Fibroblast of skin of right quadriceps (primary cell): ENCODE measurements at regions not wholly inside any gene's neighbourhood (a gene's known extent, or its start where the extent isn't known, plus 50 kb on each side); places are given as distances from the start of the nearest gene placed in this dataset.
"Not testable (repeated sequence)": the region's sequence is repeated elsewhere in the genome, so short reads cannot be mapped to it uniquely, and the experiment has no call there.

Source experiments
- DNase-seq: peaks from one replicate; pipeline ENCODE4 v3.0.0-alpha.2; 2013

DNA sequence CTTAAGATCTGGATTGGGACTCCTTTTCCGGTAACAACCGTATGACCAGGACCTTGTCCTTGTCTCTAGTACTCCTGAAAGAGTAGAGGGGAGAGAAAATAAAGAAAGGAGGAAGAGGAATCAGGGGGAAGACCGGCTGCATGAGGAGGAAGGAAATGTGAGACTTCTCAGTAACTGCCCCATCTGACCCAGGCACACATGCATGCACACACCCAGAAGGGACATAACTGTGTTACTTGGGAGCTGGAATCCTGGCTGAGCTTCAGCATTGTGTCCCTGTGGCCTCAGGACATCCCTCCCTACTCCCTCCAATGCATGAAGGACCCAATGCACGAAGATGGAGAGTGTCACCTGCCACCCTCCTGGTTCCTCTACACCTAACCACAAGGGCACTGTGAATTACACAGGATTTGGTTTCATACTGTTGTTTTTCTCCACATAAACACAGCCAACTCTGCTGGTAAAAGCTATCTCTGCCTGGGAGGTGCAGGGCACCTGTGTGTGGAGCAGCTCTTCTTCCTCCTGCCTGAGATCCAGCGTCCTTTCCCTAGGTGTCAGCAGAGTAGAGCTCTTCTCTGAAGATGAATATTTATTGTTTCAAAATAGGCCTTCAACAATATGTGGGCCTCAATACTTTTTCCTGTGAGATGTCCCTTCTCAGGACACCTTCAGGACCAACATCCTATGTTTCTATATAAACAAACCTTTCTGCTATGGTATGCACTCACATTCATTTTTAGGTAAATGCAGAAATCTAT is 574.1 kb upstream of the ID2 start:
- DNase-seq: no peak

DNA sequence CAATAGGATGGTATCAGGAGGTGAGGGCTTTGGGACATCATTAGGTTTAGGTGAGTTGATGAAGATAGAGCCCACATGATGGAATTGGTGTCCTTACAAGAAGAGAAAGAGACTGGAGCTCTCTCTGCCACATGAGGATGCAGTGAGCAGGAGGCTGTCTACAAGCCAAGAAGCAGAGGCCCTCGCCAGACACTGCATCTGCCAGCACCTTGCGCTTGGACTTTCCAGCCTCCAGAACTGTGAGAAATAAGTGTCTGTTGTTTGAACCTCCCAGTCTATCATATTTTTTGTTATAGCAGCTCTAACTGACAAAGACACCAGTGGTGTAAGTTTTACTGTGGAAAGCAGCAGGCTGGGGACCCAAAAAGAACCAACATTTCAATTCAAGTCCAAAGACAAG is 571.1 kb upstream of the ID2 start:
- no peak for DNase-seq

DNA sequence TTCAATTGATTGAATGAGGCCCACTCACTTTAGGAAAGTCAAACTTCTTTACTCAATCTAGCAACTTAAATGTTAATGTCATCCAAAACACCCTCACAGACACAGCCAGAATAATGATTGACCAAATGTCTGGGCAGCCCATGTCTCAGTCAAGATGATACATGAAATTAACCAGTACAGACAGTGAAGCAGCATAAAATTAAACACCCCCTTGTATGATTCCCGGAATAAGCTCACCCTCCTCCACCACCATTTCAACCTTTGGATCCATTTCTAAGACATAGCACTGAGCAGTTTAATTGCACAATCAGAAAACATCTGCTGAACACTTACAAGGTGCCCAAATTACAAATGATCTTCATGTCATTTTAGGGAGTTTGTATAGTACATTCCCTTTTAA is 570.7 kb upstream of the ID2 start:
- DNase-seq: no peak

DNA sequence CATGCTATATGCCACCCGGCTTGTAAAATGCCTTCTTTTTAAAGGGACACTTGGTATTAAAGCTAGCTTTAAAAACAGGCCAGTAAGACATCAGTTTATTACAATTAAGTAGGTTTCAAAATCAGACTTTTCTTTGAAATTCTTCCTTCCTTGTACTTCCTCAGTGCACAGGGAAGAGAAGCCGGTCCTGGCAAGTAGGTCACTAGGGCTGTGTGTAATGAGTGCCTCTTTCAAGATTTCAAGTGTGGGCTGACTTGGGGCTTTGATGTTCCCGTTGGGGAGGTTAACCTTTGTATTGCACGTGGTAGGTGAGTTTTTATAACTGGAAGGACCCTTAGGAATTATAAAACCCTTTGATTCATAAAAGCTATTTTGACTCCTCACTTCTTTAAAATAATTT is 566.4 kb upstream of the ID2 start:
- no peak for DNase-seq

DNA sequence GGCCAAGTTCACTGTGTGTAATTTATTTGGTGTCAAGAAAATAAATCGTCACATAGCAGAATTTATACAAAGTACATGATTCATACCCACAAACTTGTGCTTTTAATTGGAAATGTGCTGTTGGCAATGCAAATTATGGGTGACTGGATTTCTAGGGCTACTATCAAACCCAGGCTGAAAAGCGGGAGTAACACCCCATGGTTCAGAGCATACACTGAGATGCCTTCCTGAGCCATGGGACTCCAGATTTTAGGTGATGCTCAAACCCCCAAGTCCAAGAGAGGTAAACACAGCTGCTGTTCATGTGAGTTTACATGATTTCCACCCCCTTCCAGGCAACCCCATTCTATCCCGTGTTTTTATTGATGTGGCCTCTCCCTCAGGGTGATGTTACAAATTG is 565.9 kb upstream of the ID2 start:
- DNase-seq: peak; percentile 96

DNA sequence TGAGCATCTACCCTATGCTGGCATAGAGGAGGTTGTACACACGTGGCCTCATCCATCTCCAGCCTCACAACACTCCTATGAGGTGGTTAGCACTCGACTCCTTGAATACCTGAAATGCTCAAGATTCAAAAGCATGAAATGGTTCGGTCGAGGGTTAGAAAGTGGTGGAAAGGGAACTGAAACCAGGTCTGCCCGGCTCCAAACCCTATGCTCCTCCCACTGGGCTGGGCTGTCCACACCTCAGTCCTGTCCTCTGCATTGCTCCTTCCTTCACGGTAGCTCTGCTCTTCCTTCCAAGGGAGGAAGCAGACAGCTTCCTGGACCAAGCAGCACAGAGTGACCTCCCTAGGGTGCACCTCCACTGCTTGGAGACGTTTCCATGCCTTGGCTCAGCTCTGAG is 565.2 kb upstream of the ID2 start:
- no peak for DNase-seq

DNA sequence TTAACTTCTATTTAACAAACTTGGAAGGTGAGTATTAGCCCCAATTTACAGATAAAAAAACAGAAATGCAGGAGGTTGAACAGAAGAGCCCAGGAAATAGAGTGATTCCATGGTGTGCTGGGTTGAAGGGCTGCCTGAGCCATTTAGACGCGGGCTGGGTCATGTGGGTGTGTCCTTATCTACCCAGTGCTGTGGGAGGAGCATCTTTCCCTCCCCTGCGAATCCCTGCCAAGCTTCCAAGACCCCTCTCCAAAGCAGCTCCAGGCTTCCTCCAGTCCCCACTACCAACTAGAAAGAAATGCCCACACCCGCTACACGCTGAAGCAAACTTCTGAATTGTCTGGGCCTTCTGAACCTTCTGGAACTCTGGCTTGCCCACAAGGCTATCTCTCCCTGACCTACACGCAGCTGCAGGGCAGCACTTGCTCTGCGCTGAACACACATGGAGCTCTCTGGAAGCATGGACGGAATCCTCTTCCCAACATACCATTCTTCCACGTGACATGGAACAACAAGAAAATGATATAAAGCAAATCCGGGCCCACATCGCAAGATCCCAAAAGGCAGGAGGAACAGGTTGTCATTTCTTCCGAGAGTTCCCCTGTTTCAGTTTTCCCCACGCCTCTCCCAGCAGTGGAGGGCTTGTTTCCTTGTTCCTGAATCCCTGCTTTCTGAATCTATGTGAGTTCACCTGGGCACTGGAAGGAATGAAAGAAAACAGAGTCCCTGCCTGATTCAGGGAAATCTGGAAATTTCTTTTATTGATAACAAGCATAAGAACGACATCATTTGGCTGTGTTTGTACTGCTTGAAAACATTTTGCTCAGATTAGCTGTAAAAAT is 562.7 kb upstream of the ID2 start:
- no peak for DNase-seq

DNA sequence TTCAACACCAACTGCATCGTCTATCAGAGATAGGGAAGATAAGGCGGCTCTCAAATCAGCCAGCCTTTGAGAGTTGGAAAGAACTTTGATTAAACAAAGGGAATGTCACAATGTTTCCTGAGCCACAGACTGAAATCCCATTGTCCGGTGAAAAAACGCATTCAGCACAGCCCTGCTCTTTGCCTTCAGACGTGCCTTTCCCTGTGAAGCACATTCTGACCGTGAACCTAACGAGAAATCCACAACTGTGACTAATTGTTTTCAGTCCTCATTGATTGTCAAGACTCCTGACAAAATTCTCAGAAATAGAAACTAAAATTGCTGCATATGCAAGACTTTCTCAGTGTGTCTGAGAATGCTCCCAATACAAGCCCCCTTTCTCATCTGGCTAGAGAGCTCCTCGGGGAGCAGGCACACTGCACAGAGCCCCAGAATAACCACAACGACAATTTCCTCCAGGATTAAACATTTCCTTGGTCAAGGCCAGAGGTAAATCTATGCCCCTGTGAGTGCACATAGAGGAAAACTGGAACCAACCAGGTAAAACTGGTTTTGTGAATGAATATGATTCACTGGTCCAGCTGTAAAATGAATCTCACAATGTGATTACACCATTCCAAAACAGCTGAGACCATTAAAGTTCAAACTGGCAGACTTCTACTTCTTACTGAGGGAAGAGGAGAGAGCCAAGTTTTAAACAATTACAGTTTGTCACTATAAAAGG is 561.9 kb upstream of the ID2 start:
- peak; percentile 74 for DNase-seq

DNA sequence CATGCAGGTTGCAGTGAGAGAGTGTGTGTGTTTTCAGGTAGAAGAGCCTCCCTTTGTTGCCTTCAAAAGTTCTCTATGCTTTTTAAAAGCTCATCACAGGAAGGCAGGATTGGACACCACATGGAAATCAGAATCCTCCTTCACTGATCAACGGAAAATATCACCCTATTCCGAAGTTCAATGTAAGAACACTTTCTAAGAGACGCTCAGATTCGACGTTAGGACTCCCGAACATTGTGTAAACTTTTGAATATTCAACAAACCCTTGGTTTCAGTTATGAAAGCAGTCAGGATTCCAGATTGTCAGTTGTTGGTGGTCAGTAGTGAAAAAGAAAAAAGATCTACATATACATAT is 561.4 kb upstream of the ID2 start:
- DNase-seq: no peak

DNA sequence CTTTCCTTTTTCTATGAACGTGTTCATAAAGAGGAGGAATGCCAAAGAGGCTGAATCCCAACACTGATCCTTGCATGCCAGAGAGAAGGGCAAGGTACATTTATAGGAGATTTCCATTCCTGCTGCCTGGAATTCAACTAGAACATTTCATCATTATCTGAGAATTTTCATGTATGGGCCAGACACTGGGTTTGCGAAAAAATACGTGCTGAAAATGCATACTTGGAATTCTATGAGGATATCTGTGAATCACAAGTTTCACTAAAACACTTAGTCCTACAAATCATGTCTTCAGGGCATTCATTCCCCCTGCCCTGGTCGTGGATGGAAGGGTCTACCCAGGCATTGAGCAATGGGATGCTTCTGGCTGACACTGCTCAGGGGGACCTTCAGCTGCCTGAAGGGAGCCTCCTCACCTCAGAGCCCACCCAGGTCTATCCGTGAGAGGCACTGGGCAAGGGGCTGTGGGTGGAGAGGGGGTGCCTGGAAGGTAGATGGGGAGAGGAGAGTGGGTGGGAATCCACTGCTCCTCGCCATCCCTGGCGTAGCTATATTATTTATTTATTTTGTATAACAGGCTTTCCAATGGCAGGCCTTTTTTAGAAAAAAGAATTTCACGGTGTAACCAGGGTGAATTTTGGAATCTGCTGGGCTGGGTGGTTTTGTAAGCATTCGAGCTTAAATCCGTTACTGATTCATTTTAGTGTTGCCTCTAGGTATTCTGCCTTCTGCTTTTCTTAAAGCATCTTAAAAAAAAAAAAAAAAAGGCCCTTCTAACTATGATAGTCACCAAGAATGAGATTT is 560.6 kb upstream of the ID2 start:
- DNase-seq: peak; percentile 89

DNA sequence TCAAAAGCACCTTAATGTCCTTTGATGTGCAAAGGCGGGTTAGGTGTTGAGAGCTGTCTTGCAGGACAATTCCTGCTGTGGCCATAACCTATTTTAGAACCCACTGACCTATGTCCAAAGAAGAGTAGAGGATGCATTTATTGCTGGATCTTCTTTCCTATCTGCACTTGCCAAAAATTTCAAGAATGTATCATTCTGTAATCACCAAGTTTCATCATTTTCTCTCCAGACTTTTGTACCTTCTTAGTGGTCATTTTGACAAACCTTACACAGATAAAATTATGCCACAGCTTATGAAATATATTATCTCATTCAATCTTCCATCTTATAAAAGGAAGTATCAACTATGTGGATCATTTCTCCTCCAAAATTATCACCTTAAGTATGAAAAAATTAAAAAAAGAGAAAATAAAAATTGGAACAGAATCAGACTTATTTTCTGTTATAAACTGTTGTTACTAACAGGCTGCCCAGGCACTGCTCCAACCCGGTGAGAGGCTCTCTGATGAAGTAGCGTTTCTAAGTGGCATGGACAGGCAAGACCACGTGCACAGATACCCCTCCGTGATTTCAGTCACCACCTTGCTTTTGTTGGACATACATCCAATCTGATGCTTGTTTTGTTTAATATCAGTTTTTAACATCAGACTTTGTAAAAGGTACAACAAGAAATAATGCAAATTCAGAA is 559.9 kb upstream of the ID2 start:
- peak; percentile 49 for DNase-seq

DNA sequence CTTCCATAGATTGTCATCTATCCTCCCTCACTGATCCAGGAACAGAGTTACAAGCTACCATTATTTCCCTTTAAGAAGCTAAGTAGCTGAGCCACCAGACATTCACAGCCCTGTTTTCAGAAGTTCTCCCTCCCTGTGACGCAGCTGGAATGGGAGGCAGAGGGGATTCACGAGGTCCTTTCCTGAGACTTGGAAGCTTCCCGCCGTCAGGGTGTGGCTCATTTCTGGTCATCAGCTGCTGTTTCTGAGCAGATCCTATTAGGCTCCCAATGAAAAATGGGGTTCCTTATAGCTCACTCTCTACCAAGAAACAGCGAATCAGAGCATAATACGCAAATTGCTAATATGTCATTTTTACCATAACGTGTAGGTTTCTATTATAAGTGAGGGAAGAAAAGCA is 559.3 kb upstream of the ID2 start:
- DNase-seq: no peak

DNA sequence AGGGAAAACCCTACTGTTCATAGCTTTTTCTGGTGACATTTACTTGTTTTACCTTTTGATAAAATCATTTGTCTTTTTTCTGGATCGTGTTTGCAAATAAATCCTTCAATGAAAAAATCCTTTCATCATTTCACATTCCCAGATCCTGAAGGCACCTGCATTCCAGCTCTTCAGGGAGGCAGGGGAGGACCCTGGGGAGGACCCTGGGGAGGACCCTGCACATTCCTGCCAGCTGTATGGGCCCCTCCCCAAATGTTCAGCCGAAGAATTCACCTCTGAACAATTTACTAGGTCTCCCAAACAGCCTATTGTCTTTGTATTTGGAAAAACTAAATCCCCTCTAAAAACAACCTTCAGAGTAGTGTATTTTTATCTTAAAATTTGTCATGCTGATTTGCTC is 558.4 kb upstream of the ID2 start:
- DNase-seq: no peak

DNA sequence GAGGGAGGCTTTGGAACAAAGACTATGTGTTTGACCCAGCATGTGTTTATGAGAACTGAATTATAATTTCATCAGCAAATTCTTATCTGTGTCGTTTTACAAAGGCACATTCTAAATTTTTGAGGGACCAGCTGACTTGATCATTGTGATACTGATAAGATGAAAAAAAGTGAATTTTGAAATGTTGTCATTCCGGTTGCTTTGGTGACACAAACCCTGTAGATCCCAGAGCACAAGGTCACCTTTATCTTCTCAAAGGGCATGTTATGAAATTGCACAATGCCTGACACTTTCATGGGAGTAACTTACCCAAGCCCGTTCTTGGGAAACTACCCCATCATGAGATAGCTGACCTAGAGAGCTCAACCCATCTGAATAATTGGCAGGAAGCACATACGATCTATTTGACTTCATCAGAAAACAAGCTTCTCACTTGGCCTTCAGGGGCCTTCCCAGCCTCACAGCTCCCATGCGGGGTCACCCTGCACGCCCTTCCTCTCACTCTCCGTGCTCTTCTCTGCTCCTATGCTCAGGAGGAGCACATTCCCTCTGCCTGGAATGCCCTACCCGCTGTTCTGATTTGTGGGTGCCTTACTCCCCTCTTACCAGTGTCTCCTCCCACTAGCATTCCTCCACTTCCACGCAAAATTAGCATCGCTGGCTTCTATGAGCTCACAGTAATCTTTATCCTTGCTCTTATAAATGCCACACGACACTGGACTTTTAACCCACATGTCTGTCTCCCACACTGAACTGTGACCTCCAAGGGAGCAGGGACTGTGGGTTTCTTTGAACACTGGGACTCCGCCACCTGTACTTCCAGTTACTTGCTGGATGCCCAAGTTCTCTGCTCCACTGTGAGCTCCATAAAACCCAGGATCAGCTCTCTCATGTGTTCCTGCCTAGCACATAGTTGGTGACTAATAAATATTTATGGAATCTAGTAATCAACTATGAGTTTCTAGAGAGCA is 555.8 kb upstream of the ID2 start:
- DNase-seq: peak; percentile 51

DNA sequence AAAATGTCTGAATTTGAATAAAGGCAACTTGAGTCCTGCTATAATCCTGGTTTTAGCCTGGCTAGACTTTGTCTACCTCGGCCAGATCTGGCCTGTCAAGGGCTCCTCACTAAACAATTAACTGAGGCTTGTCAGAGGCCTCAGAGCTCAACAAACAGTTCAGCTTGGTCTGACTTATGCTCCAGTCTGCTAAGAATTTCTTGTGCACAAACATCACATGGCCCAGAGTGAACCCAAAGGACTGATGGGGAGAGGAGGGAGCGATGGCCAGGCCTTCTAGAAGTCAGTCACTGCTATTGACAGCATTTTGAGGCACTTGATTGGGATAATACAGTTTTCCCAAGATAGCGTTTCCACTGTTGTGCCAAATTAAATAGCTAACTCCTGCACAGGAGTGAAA is 555.1 kb upstream of the ID2 start:
- DNase-seq: no peak

DNA sequence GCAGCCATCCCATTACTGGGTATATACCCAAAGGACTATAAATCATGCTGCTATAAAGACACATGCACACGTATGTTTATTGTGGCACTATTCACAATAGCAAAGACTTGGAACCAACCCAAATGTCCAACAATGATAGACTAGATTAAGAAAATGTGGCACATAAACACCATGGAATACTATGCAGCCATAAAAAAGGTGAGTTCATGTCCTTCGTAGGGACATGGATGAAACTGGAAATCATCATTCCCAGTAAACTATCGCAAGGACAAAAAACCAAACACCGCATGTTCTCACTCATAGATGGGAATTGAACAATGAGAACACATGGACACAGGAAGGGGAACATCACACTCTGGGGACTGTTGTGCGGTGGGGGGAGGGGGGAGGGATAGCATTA is 550.4 kb upstream of the ID2 start:
- not testable (repeated sequence) for DNase-seq

DNA sequence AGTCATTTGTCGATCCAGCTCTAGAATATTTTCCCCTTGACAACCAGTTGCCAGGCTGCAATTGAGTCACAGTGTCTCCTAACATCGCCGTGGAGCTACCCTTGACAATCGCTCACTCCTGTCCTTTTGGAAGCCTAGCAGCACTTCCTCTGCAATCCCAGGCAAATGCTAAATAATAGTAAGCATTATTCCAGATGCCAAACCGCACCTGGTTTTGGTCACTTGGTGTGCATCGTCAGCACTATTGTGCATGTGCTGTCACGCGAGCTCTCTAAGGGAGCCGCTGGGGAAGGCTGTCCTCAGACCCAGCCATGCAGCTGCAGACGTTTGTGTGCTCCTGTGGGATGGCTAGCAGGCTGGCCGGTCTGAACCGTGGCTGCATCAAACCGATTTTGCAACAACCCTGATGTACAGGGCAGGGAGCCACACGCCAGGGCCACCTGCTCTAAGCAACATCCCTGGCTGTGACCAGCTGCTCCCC is 549.5 kb upstream of the ID2 start:
- DNase-seq: peak; percentile 50

DNA sequence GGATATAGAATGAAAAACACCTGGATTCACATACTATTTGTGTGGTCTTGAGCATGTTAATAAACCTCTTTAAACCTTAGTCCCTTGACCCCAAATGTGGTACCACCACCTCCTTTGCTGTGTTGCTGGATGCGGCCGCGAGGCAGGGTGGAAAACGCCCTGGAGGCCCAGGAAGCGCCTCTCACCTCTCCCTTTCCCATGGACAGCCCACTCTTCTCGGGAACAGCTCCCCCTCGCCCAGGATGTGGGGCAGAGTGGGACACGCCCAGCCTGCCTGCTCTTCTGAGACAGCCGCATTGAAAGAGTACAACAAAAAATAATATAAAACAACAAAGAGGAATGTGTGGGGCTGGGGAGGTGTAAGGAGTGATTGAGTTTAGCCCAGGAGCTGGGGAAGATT is 549.0 kb upstream of the ID2 start:
- no peak for DNase-seq

DNA sequence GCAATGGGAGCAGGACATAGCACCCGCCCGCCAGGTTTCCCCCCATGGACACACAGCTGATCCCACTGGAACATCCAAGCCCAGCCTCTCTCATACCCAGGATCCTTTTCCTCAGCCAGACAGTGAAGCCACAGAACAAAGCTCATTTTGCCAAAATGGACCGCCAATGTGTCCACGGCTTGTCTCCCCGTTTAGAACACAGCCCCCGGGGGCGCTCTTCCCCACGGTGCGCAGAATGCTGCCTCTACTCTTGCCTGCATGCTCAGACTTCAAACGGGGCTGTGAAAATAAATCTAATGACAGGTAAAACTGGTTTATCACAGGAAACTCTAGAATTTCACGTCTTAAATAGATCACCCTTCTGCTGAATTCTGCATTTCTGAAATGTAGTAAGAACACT is 548.5 kb upstream of the ID2 start:
- no peak for DNase-seq

DNA sequence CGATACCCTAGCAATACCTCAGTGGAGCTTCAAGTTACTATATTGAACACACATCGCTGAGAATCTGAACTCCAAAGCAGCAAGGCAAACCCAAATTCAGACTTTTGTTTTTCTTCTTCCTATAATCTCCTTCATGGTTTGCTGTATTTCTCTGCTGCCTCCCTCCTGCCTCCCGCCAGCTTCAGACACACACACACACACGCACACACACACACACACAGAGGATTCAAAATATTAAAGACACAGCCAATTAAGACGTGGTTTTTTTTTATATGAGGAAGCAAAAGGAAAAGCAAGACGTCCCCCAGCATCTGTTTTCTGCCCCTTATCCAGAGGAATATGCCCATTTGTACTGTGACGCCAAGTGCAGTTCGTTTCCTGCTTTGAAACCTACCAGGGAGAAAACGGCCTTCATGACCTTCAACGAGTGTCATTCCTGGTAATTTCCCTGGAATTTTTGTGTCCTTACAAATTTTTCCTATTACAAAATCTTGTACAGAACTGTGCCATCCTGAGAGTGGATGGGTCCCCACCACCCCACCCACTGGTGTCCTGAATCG is 547.9 kb upstream of the ID2 start:
- no peak for DNase-seq

DNA sequence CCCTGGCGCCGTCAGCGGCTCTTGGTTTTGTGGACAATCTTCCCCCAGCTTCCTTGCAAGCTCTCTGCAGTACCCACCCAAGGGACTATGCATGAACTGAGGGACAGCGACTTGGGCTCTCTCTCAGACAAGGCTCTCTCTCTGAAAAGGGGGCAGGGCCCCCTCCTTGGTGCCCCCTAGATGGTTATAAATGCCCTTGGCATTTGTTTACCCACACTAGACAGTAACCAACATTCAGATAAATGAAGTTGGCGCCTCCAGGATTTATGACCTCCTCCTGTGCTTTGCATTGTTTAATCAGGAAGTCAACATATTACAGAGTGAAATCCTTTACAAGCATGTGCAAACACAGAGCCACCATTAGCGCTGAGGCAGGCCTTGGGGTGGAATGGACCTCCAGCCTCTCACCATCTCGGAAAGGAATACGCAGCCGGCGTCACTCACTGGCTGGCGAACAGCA is 547.4 kb upstream of the ID2 start:
- DNase-seq: no peak
